GM04503 (cell line): ENCODE measurements at regions not wholly inside any gene's neighbourhood (a gene's known extent, or its start where the extent isn't known, plus 50 kb on each side); places are given as distances from the start of the nearest gene placed in this dataset.
"Not testable (repeated sequence)": the region's sequence is repeated elsewhere in the genome, so short reads cannot be mapped to it uniquely, and the experiment has no call there.

Experiments
- DNase-seq: peaks from one replicate; pipeline ENCODE4 v3.0.0-alpha.2; 2012; ENCODE audit warnings: low read depth

DNA sequence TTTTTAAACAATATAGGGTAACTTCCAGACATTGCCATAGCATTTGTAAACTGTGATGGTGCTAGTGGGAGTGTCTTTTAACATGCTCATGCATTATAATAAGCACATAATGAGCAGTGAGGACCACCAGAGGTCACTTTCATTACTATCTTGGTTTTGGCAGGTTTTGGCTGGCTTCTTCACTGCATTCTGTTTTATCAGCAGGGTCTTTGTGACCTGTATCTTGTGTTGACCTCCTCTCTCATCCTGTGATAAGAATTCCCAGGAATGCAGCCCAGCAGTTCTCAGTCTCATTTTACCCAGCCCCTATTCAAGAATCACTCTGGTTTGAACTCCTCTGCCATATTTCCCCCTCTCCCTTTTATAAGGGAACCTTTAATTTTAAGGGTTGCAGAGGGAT is 91.3 kb downstream of the ZNF467 start:
- no peak for DNase-seq

DNA sequence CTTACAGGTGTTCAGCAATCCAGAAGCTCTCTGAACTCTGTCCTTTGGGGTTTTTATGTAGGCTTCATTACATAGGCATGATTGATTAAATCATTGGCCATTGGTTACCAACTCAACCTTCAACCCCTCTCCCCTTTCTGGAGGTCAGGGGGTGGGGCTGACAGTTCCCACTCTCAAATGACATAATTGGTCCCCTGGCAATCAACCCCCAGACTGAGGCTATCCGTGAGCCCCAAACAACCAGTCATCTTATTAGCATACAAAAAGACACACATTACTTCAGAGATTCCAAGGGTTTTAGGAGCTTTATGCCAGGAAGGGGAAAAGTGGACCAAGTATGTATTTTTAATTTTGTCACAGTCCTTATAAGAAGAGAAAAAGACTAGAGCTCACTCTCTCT is 92.1 kb downstream of the ZNF467 start:
- DNase-seq: no peak

DNA sequence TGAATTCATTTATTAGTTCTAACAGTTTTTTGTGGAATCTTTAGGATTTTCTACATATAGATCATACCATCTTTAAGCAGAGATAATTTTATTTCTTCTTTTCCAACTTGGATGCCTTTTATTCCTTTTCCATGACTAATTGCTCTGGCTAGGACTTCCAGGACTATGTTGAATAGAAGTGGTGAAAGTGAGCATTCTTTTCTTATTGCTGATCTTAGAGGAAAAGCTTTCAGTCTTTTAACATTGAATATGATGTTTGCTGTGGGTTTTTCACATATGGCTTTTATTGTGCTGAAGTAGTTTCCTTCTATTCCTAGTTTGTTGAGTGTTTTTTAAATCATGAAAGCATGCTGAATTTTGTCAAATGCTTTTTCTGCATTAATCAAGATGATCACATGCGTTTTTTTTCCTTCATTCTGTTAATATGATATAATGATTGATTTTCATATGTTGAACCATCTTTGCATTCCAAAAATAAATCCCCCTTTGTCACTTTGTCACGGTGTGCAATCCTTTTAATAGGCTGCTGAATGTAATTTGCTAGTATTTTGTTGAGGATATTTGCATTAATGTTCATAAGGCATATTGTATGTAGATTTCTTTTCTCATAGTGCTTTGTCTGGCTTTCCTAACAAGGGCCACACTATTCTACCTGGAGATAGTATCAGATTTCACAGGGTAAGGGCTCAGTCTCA is 92.9 kb downstream of the ZNF467 start:
- DNase-seq: peak; percentile 56

DNA sequence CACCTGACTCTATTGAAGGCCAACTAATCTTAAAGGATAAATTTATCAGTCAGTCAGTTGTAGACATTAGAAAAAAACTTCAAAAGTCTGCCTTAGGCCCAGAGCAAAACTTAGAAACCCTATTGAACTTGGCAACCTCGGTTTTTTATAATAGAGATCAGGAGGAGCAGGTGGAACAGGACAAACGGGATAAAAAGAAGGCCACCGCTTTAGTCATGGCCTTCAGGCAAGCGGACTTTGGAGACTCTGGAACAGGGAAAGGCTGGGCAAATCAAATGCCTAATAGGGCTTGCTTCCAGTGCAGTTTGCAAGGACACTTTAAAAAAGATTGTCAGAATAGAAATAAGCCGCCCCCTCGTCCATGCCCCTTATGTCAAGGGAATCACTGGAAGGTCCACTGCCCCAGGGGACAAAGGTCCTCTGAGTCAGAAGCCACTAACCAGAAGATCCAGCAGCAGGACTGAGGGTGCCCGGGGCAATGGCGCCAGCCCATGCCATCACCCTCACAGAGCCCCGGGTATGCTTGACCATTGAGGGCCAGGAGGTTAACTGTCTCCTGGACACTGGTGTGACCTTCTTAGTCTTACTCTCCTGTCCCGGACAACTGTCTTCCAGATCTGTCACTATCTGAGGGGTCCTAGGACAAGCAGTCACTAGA is 98.5 kb downstream of the ZNF467 start:
- not testable (repeated sequence) for DNase-seq

DNA sequence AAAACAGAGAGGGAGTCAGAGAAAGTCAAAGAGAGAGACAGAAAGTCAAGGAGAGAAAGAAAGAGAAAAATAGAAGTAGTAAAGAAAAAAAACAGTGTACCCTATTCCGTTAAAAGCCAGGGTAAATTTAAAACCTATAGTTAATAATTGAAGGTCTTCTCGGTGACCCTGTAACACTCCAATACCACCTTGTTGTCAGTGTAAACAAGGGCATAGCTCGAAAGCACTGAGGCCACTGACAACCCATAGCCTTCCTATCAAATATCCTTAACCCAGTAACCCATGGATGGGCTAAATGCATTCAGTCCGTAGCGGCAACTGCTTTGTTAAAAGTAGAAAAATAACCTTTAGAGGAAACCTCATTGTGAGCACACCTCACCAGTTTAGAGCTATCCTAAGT is 100.4 kb downstream of the ZNF467 start:
- DNase-seq: no peak

DNA sequence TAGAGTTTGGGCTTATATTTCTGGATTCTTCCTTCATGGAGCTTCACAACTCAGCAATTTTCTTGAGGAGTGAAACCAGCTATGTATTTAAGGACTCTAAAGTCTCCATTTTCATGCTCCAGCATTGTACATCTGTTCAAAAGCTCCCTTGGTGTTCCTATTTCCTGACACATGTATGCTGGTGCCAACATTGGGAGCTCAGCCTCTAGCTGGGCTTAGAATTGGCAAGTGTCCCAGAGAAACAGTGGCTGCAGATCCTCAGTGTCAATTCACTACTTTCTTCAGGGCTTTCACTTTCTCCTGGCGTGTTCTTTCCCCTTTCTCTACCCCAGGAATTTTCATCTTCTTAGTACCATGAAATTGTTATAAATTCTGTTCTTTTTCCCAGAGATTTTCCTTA is 103.1 kb downstream of the ZNF467 start:
- no peak for DNase-seq

DNA sequence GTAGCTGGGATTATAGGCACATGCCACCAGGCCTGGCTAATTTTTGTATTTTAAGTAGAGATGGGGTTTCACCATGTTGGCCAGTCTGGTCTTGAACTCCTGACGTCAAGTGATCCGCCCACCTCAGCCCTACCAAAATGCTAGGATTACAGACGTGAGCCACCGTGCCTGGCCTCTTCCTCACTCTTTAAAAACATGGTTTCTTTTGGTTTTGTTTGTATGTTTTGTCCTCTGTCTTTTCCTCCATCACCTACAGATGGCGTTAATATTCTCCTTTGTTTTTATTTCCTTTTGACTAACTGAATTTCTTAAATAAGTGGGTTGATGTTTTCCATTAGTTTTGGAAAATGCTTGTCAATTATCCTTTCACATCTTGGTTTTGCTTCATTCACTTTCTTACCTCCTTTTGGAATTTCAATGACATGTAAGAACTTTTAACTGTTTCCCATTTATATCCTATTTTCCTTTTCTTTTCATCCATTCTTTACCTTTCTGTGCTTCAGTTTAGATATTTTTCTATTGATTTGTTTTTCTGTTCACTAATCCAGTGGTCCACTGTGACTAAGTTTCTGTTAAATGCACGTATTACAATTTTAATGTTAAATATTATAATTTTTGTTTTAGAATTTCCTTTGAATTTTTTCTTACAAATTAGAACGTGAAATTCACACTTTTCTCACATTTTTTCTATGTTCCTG is 104.1 kb downstream of the ZNF467 start:
- DNase-seq: no peak

DNA sequence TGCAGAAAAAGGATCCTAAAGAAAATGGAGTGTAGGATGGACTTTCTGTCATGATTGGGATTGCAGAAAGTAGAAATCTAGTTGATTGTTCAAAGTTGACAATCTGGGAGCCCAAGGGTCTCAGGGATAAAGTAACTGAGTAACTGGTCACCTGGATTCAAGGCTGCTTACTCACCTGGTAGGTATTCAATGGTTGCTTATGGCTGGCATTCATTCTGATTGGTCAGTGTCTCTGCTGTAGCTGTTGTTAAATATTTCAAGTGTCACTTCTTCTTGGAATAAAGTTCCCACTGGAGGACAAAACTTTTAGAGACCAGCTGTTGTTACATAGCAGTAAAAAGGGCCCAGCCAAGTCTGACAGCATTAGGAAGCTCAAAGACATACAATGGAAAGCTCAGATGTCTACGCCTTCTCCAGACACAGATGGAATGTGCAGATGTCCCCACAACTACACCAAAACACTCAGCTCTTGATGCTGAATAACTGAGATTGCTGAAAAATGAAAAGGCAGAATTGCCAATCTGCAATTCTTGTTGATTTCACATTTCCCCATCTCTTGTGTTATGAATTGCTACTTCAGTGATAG is 106.9 kb downstream of the ZNF467 start:
- DNase-seq: no peak

DNA sequence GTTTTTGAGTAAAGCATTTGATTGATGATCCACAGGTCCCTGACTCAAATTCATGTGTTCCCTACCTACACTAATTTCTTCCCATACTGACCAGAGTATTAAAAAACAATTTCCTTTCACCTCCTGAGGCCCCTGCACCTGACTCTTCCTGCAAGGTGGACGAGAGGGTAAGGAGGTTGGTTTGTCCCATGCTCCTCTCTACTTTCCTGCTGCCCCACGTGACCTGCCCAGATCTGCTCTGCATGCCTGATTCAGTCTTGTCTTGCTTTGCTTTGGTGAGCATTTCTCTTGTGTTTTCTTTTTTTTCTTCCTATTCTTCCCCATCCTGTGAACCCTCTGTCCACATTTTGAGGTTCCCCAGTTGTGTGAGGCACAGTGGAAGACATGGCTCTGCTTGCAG is 107.8 kb downstream of the ZNF467 start:
- not testable (repeated sequence) for DNase-seq

DNA sequence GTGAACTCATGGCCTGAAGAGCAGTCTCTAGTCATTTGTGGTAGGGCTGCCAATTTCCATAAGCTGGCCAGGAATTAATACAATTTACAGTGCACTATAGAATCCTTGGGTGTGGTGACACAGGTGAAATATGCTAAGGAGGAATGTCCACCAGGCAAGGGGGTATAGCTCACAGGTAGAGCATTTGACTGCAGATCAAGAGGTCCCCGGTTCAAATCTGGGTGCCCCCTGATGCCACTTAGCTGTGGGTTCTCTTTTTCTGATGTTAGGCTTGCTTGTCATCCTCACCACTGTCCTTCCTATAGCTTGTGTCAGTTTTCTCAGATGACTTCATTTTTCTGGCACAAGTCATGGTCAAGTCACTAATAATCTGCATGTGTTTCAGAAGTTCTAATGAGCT is 108.7 kb downstream of the ZNF467 start:
- DNase-seq: no peak

DNA sequence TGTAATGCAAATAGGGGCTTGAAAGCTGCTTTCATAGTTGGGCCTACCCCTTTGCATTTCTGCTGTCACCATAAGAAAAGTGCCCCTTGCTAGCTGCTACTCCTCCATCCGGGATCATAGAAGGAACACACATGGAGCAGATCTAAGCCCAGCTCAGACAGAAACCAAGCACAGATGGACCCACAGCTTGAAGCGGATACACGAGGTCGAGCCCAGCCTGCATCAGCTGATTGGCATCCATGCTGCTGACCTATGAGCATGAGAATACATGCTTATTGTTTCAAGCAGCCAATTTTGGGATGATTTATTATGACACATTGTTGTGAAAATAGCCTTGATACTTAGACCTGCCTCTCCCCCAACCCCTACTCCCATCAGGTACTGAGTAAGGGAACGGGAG is 109.2 kb downstream of the ZNF467 start:
- no peak for DNase-seq

DNA sequence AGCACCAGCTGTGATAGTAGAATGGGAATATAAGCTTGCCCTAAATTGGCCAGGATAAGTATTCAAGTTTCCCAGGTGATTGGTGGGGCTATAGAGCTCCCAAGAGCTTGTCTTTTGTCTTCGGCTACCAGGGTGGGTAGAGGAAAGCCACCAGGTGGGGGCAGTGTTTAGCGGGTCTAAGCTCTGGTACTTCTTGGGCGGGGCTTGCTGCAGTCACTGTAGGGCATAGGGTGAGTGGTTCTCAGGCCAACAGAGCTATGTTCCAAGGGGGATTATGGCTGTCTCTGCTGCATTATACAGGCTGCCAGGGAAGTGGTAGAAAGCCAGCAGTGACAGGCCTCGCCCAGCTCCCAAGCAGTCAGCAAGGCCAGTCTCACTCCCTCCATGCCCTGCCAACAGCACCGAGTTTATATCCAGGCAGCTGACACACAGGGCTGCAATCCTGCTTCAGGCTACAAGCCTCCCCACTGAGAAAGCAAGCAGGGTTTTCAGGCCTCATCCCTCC is 110.7 kb downstream of the ZNF467 start:
- DNase-seq: no peak

DNA sequence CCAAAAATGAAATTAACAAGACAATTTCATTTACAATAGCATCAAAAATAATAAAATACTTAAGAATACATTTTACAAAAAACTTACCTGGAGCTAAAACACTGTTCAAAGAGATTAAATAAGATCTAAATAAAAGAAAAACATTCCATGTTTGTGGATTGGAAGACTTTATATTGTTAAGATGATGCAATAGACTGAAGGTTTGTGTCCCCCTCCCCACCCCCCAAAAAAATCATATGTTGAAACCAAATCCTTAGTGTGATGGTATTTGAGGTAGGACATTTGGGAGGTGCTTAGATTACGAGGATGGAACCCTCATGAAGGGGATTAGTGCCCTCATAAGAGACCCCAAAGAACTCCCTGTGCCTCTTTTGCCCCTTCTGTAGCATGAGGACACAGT is 117.6 kb downstream of the ZNF467 start:
- no peak for DNase-seq

DNA sequence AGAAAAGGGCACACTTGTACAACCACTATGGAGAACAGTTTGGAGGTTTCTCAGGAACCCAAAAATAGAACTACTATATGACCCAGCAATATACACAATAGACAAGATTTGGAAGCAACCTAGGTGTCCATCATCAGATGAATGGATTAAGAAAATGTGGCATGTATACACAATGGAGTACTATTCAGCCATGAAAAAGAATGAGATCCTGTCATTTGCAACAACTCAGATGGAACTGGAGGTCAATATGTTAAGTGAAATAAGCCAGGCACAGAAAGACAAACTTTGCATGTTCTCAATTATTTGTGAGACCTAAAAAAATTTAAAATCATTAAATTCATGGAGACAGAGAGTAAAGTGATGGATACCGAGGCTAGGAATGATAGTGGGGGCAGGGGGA is 118.8 kb downstream of the ZNF467 start:
- no peak for DNase-seq

DNA sequence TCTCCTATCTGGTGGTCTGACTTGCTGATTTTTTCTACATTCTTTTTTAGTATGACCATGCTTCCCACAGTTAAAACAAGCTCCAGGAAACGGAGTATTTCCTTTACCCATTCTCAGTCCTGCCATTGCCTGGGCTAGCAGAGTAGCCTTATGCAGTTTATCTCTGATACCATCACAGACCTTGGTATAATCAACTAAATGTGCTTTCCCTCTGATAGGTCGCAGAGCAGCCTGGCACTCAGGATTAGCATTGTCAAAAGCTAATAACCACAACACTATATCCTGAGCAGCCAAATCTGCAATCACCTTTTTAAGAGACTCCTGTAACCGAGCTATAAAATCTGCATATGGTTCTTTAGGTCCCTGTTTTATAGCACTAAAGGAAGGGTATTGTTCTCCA is 123.2 kb downstream of the ZNF467 start:
- not testable (repeated sequence) for DNase-seq

DNA sequence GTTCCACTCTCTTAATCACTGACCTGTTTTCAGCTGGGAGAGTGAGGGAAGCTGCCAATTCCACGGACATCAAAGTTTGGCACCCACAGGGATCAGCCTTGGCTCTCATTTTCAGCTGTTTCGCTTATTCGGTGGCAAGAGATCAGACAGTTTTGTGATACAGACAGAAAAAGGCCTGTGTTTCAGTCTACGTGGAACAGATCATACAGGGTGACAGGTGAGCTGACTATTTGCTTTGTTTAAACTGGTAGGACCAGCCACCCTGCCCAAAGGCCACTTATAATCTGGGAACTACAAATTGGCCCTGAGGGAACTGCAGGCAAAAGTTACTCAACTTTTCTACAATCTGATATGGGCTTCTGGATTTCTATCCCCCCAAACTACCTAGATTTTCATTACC is 128.6 kb downstream of the ZNF467 start:
- no peak for DNase-seq

DNA sequence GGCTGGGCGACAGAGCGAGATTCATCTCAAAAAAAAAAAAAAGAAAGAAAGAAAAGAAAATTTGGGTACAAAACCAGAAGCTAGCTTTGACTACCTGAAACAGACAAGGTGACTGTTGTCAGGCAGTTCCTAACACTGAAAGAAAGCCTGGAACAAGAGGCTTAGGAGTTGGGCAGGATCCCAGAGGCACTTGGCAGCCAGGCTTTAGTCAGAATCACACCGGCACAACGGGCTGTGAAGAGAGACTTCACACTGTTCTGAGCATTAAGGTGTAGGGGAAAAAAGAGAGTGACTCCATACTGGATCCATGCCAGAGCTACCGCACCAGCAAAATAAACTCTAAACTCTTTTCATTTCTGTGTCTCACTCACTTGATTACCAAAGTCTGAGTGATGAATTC is 130.8 kb downstream of the ZNF467 start:
- no peak for DNase-seq

DNA sequence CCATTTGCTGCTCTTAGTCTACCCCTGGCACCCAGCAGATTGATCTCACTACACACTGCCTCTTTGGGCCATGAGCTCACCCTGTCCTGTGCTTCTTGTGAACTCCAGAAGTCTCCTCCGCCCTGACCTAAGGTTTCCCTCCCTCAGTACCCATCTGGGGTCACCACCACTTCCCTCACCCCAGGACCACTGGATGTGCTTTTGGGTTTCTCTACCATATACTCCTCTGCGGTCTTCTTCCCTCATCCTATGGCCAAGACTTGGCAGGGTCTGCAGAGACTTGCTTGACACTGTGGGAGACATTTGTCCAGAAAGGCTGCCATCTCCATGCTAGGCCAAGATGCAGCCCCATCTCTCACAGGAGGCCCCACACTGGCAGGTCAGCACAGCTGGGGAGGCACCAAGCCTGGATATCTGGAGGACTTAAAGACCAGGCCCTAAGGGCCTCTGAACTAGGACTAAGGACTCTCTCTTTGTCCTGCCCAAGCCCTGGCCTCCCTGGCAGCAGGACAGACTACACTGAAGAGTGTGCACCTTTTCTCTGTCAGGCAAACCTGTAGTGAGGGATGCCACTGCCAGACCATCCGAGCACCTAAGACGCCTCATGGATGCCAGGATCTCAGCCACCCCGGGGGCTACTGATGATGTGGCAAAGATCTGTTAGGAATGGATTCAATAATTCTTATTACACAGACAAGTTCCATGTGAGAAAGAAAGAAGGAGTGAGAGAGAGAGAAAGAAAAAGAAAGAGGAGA is 134.6 kb downstream of the ZNF467 start:
- DNase-seq: no peak

DNA sequence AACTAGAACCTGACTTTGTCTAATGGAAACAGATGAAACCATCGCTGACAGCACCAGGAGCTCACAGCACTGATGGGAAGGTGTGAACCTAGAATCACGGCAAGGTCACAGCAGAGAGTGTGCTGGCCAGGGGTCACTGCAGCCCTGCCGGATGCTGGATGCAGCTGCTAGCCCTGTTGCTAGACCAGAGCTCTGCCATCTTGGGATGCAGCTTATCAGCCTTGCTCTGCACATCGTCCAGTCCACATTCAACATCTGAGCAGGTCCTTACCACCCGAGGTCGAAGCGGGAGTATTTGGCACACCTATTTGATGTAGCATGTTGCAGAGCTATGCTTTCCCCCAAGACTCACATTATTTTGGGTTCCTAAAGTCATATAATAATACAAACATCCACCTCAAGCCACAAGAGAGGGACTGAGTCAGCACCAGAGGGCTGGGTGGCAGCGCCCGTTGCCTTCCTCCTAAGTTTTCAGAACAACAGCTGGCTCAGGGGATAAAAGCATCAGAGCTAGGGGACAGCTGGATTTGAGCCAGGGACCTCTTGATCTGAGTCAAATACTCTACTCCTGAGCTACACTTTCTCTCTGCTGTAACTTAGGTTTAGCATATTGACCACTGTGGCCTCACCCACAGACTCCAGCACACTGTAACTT is 135.3 kb downstream of the ZNF467 start:
- no peak for DNase-seq

DNA sequence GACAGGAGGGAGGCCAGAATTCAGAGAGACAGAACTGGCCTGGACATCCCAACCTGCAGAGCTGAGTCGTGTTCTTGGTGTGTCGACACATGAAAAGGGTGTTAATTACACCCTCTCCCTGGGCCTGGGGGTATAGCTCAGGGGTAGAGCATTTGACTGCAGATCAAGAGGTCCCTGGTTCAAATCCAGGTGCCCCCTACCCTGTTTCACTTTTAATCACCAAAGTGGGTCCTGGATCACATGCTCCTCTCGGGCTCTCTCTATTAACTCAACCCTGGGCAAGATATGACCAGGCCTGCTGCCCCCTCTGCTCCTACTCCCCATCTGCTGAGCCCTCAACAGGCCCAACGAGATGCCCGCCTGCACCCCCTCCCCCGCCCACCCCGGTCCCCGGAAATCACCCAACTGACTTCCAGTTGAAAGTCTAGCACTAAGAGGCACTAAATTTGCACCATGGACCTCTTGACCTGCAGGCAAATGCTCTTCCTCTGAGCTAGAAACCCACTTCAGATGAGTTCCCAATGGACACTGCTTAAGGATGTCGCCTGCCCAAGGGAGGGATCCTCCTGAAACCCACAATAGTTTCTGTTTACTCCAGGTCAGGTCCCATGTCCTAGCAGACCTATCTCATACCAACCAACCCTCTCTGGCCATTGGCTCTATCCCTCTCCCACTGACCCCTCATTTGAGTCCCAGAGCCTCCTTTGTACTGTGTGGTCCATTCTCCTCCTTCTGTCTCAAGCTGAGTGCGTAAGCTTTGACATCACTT is 137.6 kb downstream of the ZNF467 start:
- DNase-seq: no peak
